SK-N-SH (cell line): ENCODE measurements at regions not wholly inside any gene's neighbourhood (a gene's known extent, or its start where the extent isn't known, plus 50 kb on each side); places are given as distances from the start of the nearest gene placed in this dataset.

Experiments
- CTCF ChIA-PET: fragments of 300-600, 350-600 bp; formaldehyde crosslinking; extraction: SDS; loops from one replicate; lab custom pipeline; 2021; lab: Yijun Ruan, JAX
- POLR2A ChIA-PET: fragments of 350-600 bp; sonication (Branson Sonifier 250); formaldehyde crosslinking; extraction: SDS; loops from one replicate; lab custom pipeline; 2020; ENCODE audit warnings: antibody characterized with exemption, inconsistent platforms; lab: Yijun Ruan, JAX
- DNase-seq: peaks from one replicate; pipeline ENCODE4 v3.0.0; 2012
- H2AFZ ChIP-seq: fragments of 200-600 bp; sonication (generic); 2 replicates; pipeline ENCODE4 v1.8.1; 2016; ENCODE audit warnings: antibody characterized with exemption, mild to moderate bottlenecking, low read depth
- H3F3A ChIP-seq: fragments of 200-600 bp; sonication (generic); replicated peaks from 2 replicates; pipeline ENCODE3; 2016; ENCODE audit warnings: antibody characterized with exemption, mild to moderate bottlenecking; ENCODE audit not compliant: insufficient read depth
- H3K27ac ChIP-seq, 2 experiments: fragments of 200-500 bp in 1 of 2; fragments of 200-600 bp in 1 of 2; sonication (Bioruptor generic) in 1 of 2; sonication (generic), shearing (Covaris generic) in 1 of 2; 2 replicates each; pipeline versions ENCODE4 v1.5.1 to v1.6.1; 2014 to 2016; ENCODE audit warnings: low read depth in 2 of 2, inconsistent platforms in 1 of 2, low read length in 1 of 2, mild to moderate bottlenecking in 1 of 2, mixed read lengths in 1 of 2
- H3K27me3 ChIP-seq: fragments of 200-600 bp; sonication (generic), shearing (Covaris generic); 2 replicates; pipeline ENCODE4 v1.6.1; 2016; ENCODE audit warnings: mixed run types; ENCODE audit not compliant: insufficient read depth
- H3K36me3 ChIP-seq, 2 experiments: fragments of 200-500 bp in 1 of 2; fragments of 200-600 bp in 1 of 2; sonication (Bioruptor generic) in 1 of 2; sonication (generic) in 1 of 2; replicated peaks in 1 of 2; 2 replicates each; pipeline versions ENCODE3 to v1.5.1; 2014 to 2016; ENCODE audit warnings: low read length in 1 of 2, mild to moderate bottlenecking in 1 of 2; ENCODE audit not compliant: insufficient read depth in 2 of 2, control insufficient read depth in 1 of 2
- H3K4me1 ChIP-seq, 2 experiments: fragments of 200-500 bp in 1 of 2; fragments of 200-600 bp in 1 of 2; sonication (Bioruptor generic) in 1 of 2; sonication (generic), shearing (Covaris generic) in 1 of 2; 2 replicates each; pipeline versions ENCODE4 v1.5.1 to v1.6.1; 2014 to 2016; ENCODE audit warnings: low read depth in 1 of 2, low read length in 1 of 2, mixed run types in 1 of 2; ENCODE audit not compliant: insufficient read depth in 2 of 2, control insufficient read depth in 1 of 2
- H3K4me2 ChIP-seq: fragments of 200-600 bp; sonication (generic), shearing (Covaris generic); 2 replicates; pipeline ENCODE4 v1.6.1; 2017; ENCODE audit warnings: mixed run types
- H3K4me3 ChIP-seq, 2 experiments: fragments of 200-500 bp in 1 of 2; fragments of 200-600 bp in 1 of 2; sonication (Bioruptor generic) in 1 of 2; sonication (generic), shearing (Covaris generic) in 1 of 2; 2 replicates each; pipeline versions ENCODE4 v1.5.1 to v1.8.1; 2014 to 2016; ENCODE audit warnings: low read depth in 2 of 2, inconsistent platforms in 1 of 2, low read length in 1 of 2, mild to moderate bottlenecking in 1 of 2, mixed read lengths in 1 of 2, moderate library complexity in 1 of 2
- H3K79me2 ChIP-seq: fragments of 200-600 bp; sonication (generic); 2 replicates; pipeline ENCODE4 v1.8.1; 2017; ENCODE audit warnings: mild to moderate bottlenecking; ENCODE audit not compliant: insufficient read depth
- H3K9ac ChIP-seq: fragments of 200-600 bp; sonication (generic); 2 replicates; pipeline ENCODE4 v1.6.1; 2017; ENCODE audit warnings: mixed run types
- H3K9me2 ChIP-seq: fragments of 200-600 bp; sonication (generic); 2 replicates; pipeline ENCODE4 v1.6.1; 2017; ENCODE audit warnings: mixed run types
- H3K9me3 ChIP-seq: fragments of 200-600 bp; sonication (generic); 2 replicates; pipeline ENCODE4 v1.6.1; 2017; ENCODE audit warnings: mixed run types, mild to moderate bottlenecking, moderate library complexity
- H4K20me1 ChIP-seq: fragments of 200-600 bp; sonication (generic); 2 replicates; pipeline ENCODE4 v1.6.1; 2017; ENCODE audit warnings: mild to moderate bottlenecking, mixed run types; ENCODE audit not compliant: insufficient read depth
- CHD2 ChIP-seq: fragments of 150-350 bp; IDR thresholded peaks from 2 replicates; pipeline ENCODE4 v1.6.1; 2018; ENCODE audit warnings: low read length; ENCODE audit not compliant: partially characterized antibody
- ELF1 ChIP-seq: IDR thresholded peaks from 2 replicates; pipeline ENCODE4 v1.4.0; 2012
- EZH2phosphoT487 ChIP-seq: fragments of 200-600 bp; sonication (generic); IDR thresholded peaks from 2 replicates; pipeline ENCODE4 v1.6.1; 2017; ENCODE audit warnings: low read depth, mixed run types, mild to moderate bottlenecking, antibody characterized with exemption, moderate library complexity, borderline replicate concordance
- FOXJ3 ChIP-seq: sonication (generic); formaldehyde crosslinking; IDR thresholded peaks from 2 replicates; pipeline ENCODE4 v1.5.1; 2020; ENCODE audit warnings: mild to moderate bottlenecking, missing genetic modification reagents
- FOXM1 ChIP-seq: IDR thresholded peaks from 2 replicates; pipeline ENCODE4 v1.4.0; 2012; ENCODE audit warnings: low read depth, mild to moderate bottlenecking
- GABPA ChIP-seq: IDR thresholded peaks from 2 replicates; pipeline ENCODE4 v1.4.0; 2012; ENCODE audit warnings: low read depth, mild to moderate bottlenecking
- GATA2 ChIP-seq: sonication (generic); formaldehyde crosslinking; IDR thresholded peaks from 2 replicates; pipeline ENCODE4 v1.5.0; 2020; ENCODE audit warnings: mild to moderate bottlenecking, missing genetic modification reagents
- IRF3 ChIP-seq: fragments of 150-350 bp; IDR thresholded peaks from 2 replicates; pipeline ENCODE4 v1.6.1; 2016; ENCODE audit warnings: mild to moderate bottlenecking, low read depth, low read length
- MAX ChIP-seq: IDR thresholded peaks from 2 replicates; pipeline ENCODE4 v1.4.0; 2012; ENCODE audit warnings: low read depth
- MEF2A ChIP-seq: IDR thresholded peaks from 2 replicates; pipeline ENCODE4 v1.4.0; 2012; ENCODE audit warnings: low read depth, borderline replicate concordance
- NRF1 ChIP-seq: IDR thresholded peaks from 2 replicates; pipeline ENCODE4 v1.6.1; 2012; ENCODE audit warnings: low read depth, mild to moderate bottlenecking, low read length
- POLR2AphosphoS5 ChIP-seq: IDR thresholded peaks from 2 replicates; pipeline ENCODE4 v1.6.1; 2012; ENCODE audit warnings: low read depth, low read length
- RAD21 ChIP-seq: IDR thresholded peaks from 2 replicates; pipeline ENCODE4 v1.6.1; 2012; ENCODE audit warnings: mild to moderate bottlenecking, low read length
- RFX5 ChIP-seq: IDR thresholded peaks from 2 replicates; pipeline ENCODE4 v1.6.1; 2012; ENCODE audit warnings: mild to moderate bottlenecking, improper control_type of control experiment, low read length
- SIN3A ChIP-seq: IDR thresholded peaks from 2 replicates; pipeline ENCODE4 v1.6.1; 2012; ENCODE audit warnings: low read depth, mild to moderate bottlenecking, low read length, moderate library complexity, borderline replicate concordance
- SMC3 ChIP-seq: IDR thresholded peaks from 2 replicates; pipeline ENCODE4 v1.6.1; 2012; ENCODE audit warnings: low read depth, low read length, improper control_type of control experiment
- TAF1 ChIP-seq: IDR thresholded peaks from 2 replicates; pipeline ENCODE4 v1.6.1; 2012; ENCODE audit warnings: low read depth, mild to moderate bottlenecking, low read length, moderate library complexity, borderline replicate concordance
- TEAD4 ChIP-seq: IDR thresholded peaks from 2 replicates; pipeline ENCODE4 v1.4.0; 2012; ENCODE audit warnings: mild to moderate bottlenecking, borderline replicate concordance; ENCODE audit not compliant: insufficient read depth
- ZBTB33 ChIP-seq: IDR thresholded peaks from 2 replicates; pipeline ENCODE4 v1.4.0; 2012; ENCODE audit warnings: low read depth, borderline replicate concordance
- WGBS: methylation state at CpG from one replicate; pipeline ENCODE4 v1.1.6; 2017; ENCODE audit warnings: low lambda C conversion rate; 5-methylcytosine and 5-hydroxymethylcytosine counted together
- TF ChIP-seq, protein P1 (sequence below): fragments of 150-350 bp; IDR thresholded peaks from 2 replicates; pipeline ENCODE4 v1.6.1; 2017; ENCODE audit warnings: antibody characterized with exemption, low read length, low read depth, borderline replicate concordance
- TF ChIP-seq, protein P2 (sequence below): IDR thresholded peaks from 2 replicates; pipeline ENCODE4 v1.6.1; 2012; ENCODE audit warnings: mild to moderate bottlenecking, low read depth, low read length, moderate library complexity

- TF ChIP-seq, protein P1, sequence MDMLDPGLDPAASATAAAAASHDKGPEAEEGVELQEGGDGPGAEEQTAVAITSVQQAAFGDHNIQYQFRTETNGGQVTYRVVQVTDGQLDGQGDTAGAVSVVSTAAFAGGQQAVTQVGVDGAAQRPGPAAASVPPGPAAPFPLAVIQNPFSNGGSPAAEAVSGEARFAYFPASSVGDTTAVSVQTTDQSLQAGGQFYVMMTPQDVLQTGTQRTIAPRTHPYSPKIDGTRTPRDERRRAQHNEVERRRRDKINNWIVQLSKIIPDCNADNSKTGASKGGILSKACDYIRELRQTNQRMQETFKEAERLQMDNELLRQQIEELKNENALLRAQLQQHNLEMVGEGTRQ = no peak
- TF ChIP-seq RAD21 (no peak), IRF3 (no peak), EZH2phosphoT487 (no peak), NRF1 (no peak), FOXM1 (no peak), ZBTB33 (no peak), FOXJ3 (CRISPR knock-in tag) (no peak)
Measured at GRCh38 chr10:130432271-130432670, 296.1 kb downstream of the GLRX3 start (continued).

GRCh38 chr10:130432850-130433249, 296.7 kb downstream of the GLRX3 start:
- Histone ChIP-seq H3K27ac (no peak overlapping the region), H2AFZ (no peak overlapping the region), H3K9me3 (no peaks in the 10 kb centered on the region), H3K9me2 (no peaks in the 10 kb centered on the region), H3K4me1 (no peaks in the 10 kb centered on the region), H3K4me2 (no peak overlapping the region), H4K20me1 (no peaks in the 10 kb centered on the region), H3K9ac (no peak overlapping the region), H3K79me2 (no peaks in the 10 kb centered on the region), H3K36me3 (no peaks in the 10 kb centered on the region), H3F3A (no peaks in the 10 kb centered on the region), H3K4me3 (no peak overlapping the region), H3K27me3 (no peaks in the 10 kb centered on the region)
- ChIA-PET POLR2A (no interaction called here), CTCF (interaction anchor here (1.1 kb wide), 1 partner anchor 10 kb away, joined by 3 read pairs; no protein-coding TSS in a partner anchor)
- DNase-seq = no peak
- WGBS = 19% methylated on average over 8 of the region's 9 CpGs
- no peak for TF ChIP-seq TEAD4
- TF ChIP-seq TAF1 = no peak
- no peak for TF ChIP-seq MEF2A
- no peak for TF ChIP-seq MAX
- no peak for TF ChIP-seq IRF3
- no peak for TF ChIP-seq RFX5
- TF ChIP-seq, protein P2, sequence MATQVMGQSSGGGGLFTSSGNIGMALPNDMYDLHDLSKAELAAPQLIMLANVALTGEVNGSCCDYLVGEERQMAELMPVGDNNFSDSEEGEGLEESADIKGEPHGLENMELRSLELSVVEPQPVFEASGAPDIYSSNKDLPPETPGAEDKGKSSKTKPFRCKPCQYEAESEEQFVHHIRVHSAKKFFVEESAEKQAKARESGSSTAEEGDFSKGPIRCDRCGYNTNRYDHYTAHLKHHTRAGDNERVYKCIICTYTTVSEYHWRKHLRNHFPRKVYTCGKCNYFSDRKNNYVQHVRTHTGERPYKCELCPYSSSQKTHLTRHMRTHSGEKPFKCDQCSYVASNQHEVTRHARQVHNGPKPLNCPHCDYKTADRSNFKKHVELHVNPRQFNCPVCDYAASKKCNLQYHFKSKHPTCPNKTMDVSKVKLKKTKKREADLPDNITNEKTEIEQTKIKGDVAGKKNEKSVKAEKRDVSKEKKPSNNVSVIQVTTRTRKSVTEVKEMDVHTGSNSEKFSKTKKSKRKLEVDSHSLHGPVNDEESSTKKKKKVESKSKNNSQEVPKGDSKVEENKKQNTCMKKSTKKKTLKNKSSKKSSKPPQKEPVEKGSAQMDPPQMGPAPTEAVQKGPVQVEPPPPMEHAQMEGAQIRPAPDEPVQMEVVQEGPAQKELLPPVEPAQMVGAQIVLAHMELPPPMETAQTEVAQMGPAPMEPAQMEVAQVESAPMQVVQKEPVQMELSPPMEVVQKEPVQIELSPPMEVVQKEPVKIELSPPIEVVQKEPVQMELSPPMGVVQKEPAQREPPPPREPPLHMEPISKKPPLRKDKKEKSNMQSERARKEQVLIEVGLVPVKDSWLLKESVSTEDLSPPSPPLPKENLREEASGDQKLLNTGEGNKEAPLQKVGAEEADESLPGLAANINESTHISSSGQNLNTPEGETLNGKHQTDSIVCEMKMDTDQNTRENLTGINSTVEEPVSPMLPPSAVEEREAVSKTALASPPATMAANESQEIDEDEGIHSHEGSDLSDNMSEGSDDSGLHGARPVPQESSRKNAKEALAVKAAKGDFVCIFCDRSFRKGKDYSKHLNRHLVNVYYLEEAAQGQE = no peak
- TF ChIP-seq ELF1 = no peak
- TF ChIP-seq SIN3A = no peak
- no peak for TF ChIP-seq POLR2AphosphoS5
- no peak for TF ChIP-seq GATA2 (CRISPR knock-in tag)
- TF ChIP-seq SMC3 = no peak
- TF ChIP-seq ZBTB33 = no peak
- TF ChIP-seq GABPA = no peak
- no peak for TF ChIP-seq CHD2
